ENCODE measurements at regions not wholly inside any gene's neighbourhood (a gene's known extent, or its start where the extent isn't known, plus 50 kb on each side); places are given as distances from the start of the nearest gene placed in this dataset.

- intact Hi-C loops (cut with micrococcal nuclease) = no loop called here
- no CpG with 5 or more reads among the region's 1 CpG for WGBS (ENCODE audit: insufficient coverage)
- Histone ChIP-seq H3K27ac (ENCODE audit: low read length in 2 of 2) (no peak overlapping the region), H3K4me1 (ENCODE audit: control insufficient read depth in 2 of 2, insufficient read depth in 2 of 2, low read length in 2 of 2) (no peaks in the 10 kb centered on the region), H3K79me2 (ENCODE audit: control insufficient read depth, insufficient read depth, low read length) (no peaks in the 10 kb centered on the region), H3K36me3 (replicated peaks in 1 of 2; ENCODE audit: control extremely low read depth in 1 of 2, control insufficient read depth in 1 of 2, extremely low read depth in 1 of 2, insufficient read depth in 2 of 2, low read length in 1 of 2) (no peaks in the 10 kb centered on the region), H3K9me3 (ENCODE audit: control extremely low read depth in 1 of 3, control insufficient read depth in 2 of 3, insufficient read depth in 1 of 3, low read length in 2 of 3) (no peaks in the 10 kb centered on the region), H3K27me3 (replicated peaks in 1 of 4; ENCODE audit: control extremely low read depth in 1 of 4, control insufficient read depth in 3 of 4, insufficient read depth in 4 of 4, low read length in 3 of 4) (no peaks in the 10 kb centered on the region), H2AFZ (ENCODE audit: insufficient read depth, low read depth, low read length, poor library complexity, severe bottlenecking) (no peak overlapping the region), H3K9ac (ENCODE audit: low read length) (no peak overlapping the region), H3K4me3 (ENCODE audit: control extremely low read depth in 1 of 5, extremely low read depth in 1 of 5, insufficient read depth in 1 of 5, low read depth in 2 of 5, low read length in 4 of 5) (no peak overlapping the region), H4K20me1 (ENCODE audit: control insufficient read depth, insufficient read depth, low read length, poor library complexity, severe bottlenecking) (no peaks in the 10 kb centered on the region), H3K4me2 (replicated peaks; ENCODE audit: low read depth, low read length, poor library complexity, severe bottlenecking) (no peak overlapping the region)
- ATAC-seq (ENCODE audit: low read depth) (no peak), DNase-seq (no peak)
- ChIA-PET CTCF (no interaction called here), POLR2A (no interaction called here)
- H3K4me1 Mint-ChIP-seq = no peaks in the 10 kb centered on the region
- no peak for TF ChIP-seq EZH2 (IDR thresholded peaks at IDR 0.05; ENCODE audit: borderline replicate concordance, insufficient read depth, low read depth, low read length, poor library complexity, severe bottlenecking)
- TF ChIP-seq, protein P1, sequence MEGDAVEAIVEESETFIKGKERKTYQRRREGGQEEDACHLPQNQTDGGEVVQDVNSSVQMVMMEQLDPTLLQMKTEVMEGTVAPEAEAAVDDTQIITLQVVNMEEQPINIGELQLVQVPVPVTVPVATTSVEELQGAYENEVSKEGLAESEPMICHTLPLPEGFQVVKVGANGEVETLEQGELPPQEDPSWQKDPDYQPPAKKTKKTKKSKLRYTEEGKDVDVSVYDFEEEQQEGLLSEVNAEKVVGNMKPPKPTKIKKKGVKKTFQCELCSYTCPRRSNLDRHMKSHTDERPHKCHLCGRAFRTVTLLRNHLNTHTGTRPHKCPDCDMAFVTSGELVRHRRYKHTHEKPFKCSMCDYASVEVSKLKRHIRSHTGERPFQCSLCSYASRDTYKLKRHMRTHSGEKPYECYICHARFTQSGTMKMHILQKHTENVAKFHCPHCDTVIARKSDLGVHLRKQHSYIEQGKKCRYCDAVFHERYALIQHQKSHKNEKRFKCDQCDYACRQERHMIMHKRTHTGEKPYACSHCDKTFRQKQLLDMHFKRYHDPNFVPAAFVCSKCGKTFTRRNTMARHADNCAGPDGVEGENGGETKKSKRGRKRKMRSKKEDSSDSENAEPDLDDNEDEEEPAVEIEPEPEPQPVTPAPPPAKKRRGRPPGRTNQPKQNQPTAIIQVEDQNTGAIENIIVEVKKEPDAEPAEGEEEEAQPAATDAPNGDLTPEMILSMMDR (IDR thresholded peaks at IDR 0.05) = no peak
- no peaks in the 10 kb centered on the region for H3K9me3 Mint-ChIP-seq (ENCODE audit: insufficient read depth)
- H3K27me3 Mint-ChIP-seq = no peaks in the 10 kb centered on the region
- H3K4me3 Mint-ChIP-seq = no peak overlapping the region
- H3K27ac Mint-ChIP-seq = no peak overlapping the region
Observed at GRCh38 chrX:74160358-74160757, 143.6 kb upstream of the ZCCHC13 start.

GRCh38 chrX:74147439-74147838, 156.5 kb upstream of the ZCCHC13 start:
- CTCF ChIA-PET = no interaction called here
- ATAC-seq (ENCODE audit: low read depth) (no peak), DNase-seq (no peak)
- no peak overlapping the region for H3K9ac ChIP-seq (ENCODE audit: low read length)
- Mint-ChIP-seq H3K9me3 (ENCODE audit: insufficient read depth) (peaks cover 3% of the 10 kb centered on the region), H3K27ac (no peak overlapping the region), H3K4me3 (no peak overlapping the region), H3K4me1 (no peaks in the 10 kb centered on the region), H3K27me3 (no peaks in the 10 kb centered on the region)
- H3K4me1 ChIP-seq (ENCODE audit: control insufficient read depth in 2 of 2, insufficient read depth in 2 of 2, low read length in 2 of 2) = no peaks in the 10 kb centered on the region
- POLR2A ChIA-PET = no interaction called here
- no peak overlapping the region for H2AFZ ChIP-seq (ENCODE audit: insufficient read depth, low read depth, low read length, poor library complexity, severe bottlenecking)
- H3K79me2 ChIP-seq (ENCODE audit: control insufficient read depth, insufficient read depth, low read length) = no peaks in the 10 kb centered on the region
- no peaks in the 10 kb centered on the region for H4K20me1 ChIP-seq (ENCODE audit: control insufficient read depth, insufficient read depth, low read length, poor library complexity, severe bottlenecking)
- H3K9me3 ChIP-seq (ENCODE audit: control extremely low read depth in 1 of 3, control insufficient read depth in 2 of 3, insufficient read depth in 1 of 3, low read length in 2 of 3) = no peaks in the 10 kb centered on the region
- no peaks in the 10 kb centered on the region for H3K27me3 ChIP-seq (replicated peaks in 1 of 4; ENCODE audit: control extremely low read depth in 1 of 4, control insufficient read depth in 3 of 4, insufficient read depth in 4 of 4, low read length in 3 of 4)
- no peak overlapping the region for H3K27ac ChIP-seq (ENCODE audit: low read length in 2 of 2)
- TF ChIP-seq, protein P1 (IDR thresholded peaks at IDR 0.05) = no peak
- TF ChIP-seq EZH2 (IDR thresholded peaks at IDR 0.05; ENCODE audit: borderline replicate concordance, insufficient read depth, low read depth, low read length, poor library complexity, severe bottlenecking) = no peak
- intact Hi-C loops (cut with micrococcal nuclease) = no loop called here
- H3K4me2 ChIP-seq (replicated peaks; ENCODE audit: low read depth, low read length, poor library complexity, severe bottlenecking) = no peak overlapping the region
- H3K4me3 ChIP-seq (ENCODE audit: control extremely low read depth in 1 of 5, extremely low read depth in 1 of 5, insufficient read depth in 1 of 5, low read depth in 2 of 5, low read length in 4 of 5) = no peak overlapping the region
- no peaks in the 10 kb centered on the region for H3K36me3 ChIP-seq (replicated peaks in 1 of 2; ENCODE audit: control extremely low read depth in 1 of 2, control insufficient read depth in 1 of 2, extremely low read depth in 1 of 2, insufficient read depth in 2 of 2, low read length in 1 of 2)
